ENCODE measurements at regions not wholly inside any gene's neighbourhood (a gene's known extent, or its start where the extent isn't known, plus 50 kb on each side); places are given as distances from the start of the nearest gene placed in this dataset.
A peak's percentile ranks its signal among the peaks of the same experiment; 100 is the strongest.

DNA sequence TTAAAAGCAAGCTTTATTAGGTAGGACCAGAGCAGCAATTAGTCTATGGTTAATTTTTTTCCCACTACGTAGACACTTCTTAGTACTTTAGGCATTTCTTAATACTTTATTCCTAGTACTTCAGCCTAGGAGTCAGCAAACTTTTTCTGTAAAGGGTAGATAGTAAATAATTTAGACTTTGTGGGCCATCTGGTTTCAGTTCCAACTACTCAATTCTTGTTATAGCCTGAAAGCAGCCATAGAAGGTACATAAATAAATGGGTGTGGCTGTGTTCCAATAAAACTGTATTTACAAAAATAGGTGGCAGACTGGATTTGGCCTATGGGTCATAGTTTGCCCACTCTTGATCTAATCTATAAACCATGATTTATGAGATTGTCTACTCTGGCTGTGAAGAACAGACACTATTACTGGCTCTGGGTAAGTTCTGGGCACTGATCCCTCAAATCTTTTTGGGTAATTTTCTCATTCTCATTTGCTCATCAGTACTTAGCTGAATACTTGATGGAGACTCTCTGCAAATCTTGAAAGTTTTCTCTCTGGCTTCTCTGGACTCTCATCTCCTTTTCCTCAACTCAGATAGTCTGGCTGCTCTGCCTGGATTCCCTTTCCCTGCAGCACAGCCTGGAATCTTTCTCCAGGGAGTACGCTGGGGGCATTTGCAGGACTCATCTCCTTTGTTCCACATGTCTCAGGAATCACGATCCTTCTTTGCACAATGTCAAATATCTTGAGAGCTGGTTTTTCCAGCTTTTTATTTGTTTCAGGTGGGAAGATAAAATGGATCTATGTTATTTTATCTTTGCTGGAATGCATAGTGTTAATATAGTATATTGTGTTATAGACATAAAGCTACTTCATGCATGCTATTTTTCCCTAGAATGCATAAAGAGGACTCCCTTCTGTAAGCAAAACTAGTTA is 524.8 kb upstream of the TBL1XR1 start:
- Histone ChIP-seq H3K9me3 (no peaks in the 10 kb centered on the region), H3K4me1 (peaks cover 32 to 46% (median 44%) of the 10 kb centered on the region in 4 donors), H3K4me3 (no peak overlapping the region), H3K36me3 (no peaks in the 10 kb centered on the region), H3K27me3 (no peaks in the 10 kb centered on the region), H3K27ac (replicated peaks in 1 of 4) (peak overlapping the region; percentile 47 to 72 (median 60))
- TF ChIP-seq POLR2A (IDR thresholded peaks at IDR 0.05; ENCODE audit: low read depth) = no peak
- TF ChIP-seq POLR2AphosphoS5 (IDR thresholded peaks at IDR 0.05) = no peak
- TF ChIP-seq, protein P1, sequence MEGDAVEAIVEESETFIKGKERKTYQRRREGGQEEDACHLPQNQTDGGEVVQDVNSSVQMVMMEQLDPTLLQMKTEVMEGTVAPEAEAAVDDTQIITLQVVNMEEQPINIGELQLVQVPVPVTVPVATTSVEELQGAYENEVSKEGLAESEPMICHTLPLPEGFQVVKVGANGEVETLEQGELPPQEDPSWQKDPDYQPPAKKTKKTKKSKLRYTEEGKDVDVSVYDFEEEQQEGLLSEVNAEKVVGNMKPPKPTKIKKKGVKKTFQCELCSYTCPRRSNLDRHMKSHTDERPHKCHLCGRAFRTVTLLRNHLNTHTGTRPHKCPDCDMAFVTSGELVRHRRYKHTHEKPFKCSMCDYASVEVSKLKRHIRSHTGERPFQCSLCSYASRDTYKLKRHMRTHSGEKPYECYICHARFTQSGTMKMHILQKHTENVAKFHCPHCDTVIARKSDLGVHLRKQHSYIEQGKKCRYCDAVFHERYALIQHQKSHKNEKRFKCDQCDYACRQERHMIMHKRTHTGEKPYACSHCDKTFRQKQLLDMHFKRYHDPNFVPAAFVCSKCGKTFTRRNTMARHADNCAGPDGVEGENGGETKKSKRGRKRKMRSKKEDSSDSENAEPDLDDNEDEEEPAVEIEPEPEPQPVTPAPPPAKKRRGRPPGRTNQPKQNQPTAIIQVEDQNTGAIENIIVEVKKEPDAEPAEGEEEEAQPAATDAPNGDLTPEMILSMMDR (IDR thresholded peaks at IDR 0.05) = no peak
- TF ChIP-seq EP300 (IDR thresholded peaks at IDR 0.05) = no peak
- WGBS = 58% methylated on average over 3 of the region's 3 CpGs
- intact Hi-C loops (cut with DNase I) = no loop called here
- no peak for DNase-seq (ENCODE audit: extremely low spot score)

GRCh38 chr3:177724020-177724638 is 526.8 kb upstream of the TBL1XR1 start:
- no peaks in the 10 kb centered on the region for H3K36me3 ChIP-seq
- H3K27ac ChIP-seq (replicated peaks in 1 of 4) = peak overlapping the region; percentile 64 to 73 (median 68)
- H3K27me3 ChIP-seq = no peaks in the 10 kb centered on the region
- WGBS = 11% methylated on average over 6 of the region's 6 CpGs
- intact Hi-C loops (cut with DNase I) = no loop called here
- DNase-seq (ENCODE audit: extremely low spot score) = no peak
- TF ChIP-seq, protein P1 (IDR thresholded peaks at IDR 0.05) = no peak
- TF ChIP-seq POLR2AphosphoS5 (IDR thresholded peaks at IDR 0.05) (peak; percentile 63 to 80), EP300 (IDR thresholded peaks at IDR 0.05) (peak; percentile 79), POLR2A (IDR thresholded peaks at IDR 0.05; ENCODE audit: low read depth) (no peak)
- no peaks in the 10 kb centered on the region for H3K9me3 ChIP-seq
- peaks cover 32 to 49% (median 44%) of the 10 kb centered on the region in 4 donors for H3K4me1 ChIP-seq
- H3K4me3 ChIP-seq = no peak overlapping the region

- DNase-seq (ENCODE audit: extremely low spot score) = no peak
- intact Hi-C loops (cut with DNase I) = no loop called here
- TF ChIP-seq POLR2A (IDR thresholded peaks at IDR 0.05; ENCODE audit: low read depth) (no peak), EP300 (IDR thresholded peaks at IDR 0.05) (no peak), POLR2AphosphoS5 (IDR thresholded peaks at IDR 0.05) (no peak)
- TF ChIP-seq, protein P1 (IDR thresholded peaks at IDR 0.05) = no peak
- H3K4me3 ChIP-seq = no peak overlapping the region
- H3K27me3 ChIP-seq = no peaks in the 10 kb centered on the region
- peaks cover 36 to 59% (median 52%) of the 10 kb centered on the region in 4 donors for H3K4me1 ChIP-seq
- no peaks in the 10 kb centered on the region for H3K36me3 ChIP-seq
- 93% methylated on average over 1 of the region's 1 CpG for WGBS
- H3K9me3 ChIP-seq = no peaks in the 10 kb centered on the region
- H3K27ac ChIP-seq (replicated peaks in 1 of 4) = peak overlapping the region; percentile 64 to 73 (median 68)
These were observed 527.9 kb upstream of the TBL1XR1 start for GRCh38 chr3:177725165-177725564.

GRCh38 chr3:177726807-177727206 is 529.5 kb upstream of the TBL1XR1 start:
- no peak overlapping the region for H3K27ac ChIP-seq (replicated peaks in 1 of 4)
- WGBS = 94% methylated on average over 3 of the region's 3 CpGs
- H3K4me3 ChIP-seq = no peak overlapping the region
- H3K4me1 ChIP-seq = peaks cover 39 to 57% (median 54%) of the 10 kb centered on the region in 4 donors
- TF ChIP-seq POLR2A (IDR thresholded peaks at IDR 0.05; ENCODE audit: low read depth) (no peak), EP300 (IDR thresholded peaks at IDR 0.05) (no peak), POLR2AphosphoS5 (IDR thresholded peaks at IDR 0.05) (no peak)
- TF ChIP-seq, protein P1 (IDR thresholded peaks at IDR 0.05) = no peak
- no peak for DNase-seq (ENCODE audit: extremely low spot score)
- no peaks in the 10 kb centered on the region for H3K9me3 ChIP-seq
- no peaks in the 10 kb centered on the region for H3K36me3 ChIP-seq
- intact Hi-C loops (cut with DNase I) = no loop called here
- no peaks in the 10 kb centered on the region for H3K27me3 ChIP-seq
